HG02623 (cell line): ENCODE measurements at regions not wholly inside any gene's neighbourhood (a gene's known extent, or its start where the extent isn't known, plus 50 kb on each side); places are given as distances from the start of the nearest gene placed in this dataset.
"Not testable (repeated sequence)": the region's sequence is repeated elsewhere in the genome, so short reads cannot be mapped to it uniquely, and the experiment has no call there.

Source experiments
- ATAC-seq: cut with Tn5 transposase; IDR thresholded peaks from one replicate; pipeline ENCODE4 v1.9.1; 2021; ENCODE audit warnings: moderate library complexity; ENCODE audit not compliant: unreplicated experiment

GRCh38 chr12:69179786-69180185, 59.6 kb upstream of the CPSF6 start:
- ATAC-seq, result no peak

DNA sequence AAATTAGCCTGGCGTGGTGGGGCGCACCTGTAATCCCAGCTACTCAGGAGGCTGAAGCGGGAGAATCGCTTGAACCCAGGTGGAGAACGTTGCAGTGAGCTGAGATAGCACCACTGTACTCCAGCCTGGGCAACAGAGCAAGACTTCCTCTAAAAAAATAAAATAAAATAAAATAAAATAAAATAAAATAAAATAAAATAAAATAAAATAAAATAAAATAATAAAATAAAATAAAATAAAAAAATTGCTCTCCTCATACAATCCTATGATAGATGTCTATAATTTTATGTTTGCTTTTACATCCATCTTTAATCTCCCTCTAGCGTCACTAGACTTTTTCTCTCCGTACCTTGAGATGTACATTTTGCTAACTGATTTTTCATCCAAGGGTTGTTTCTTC, 51.8 kb upstream of the CPSF6 start:
- ATAC-seq, result not testable (repeated sequence)

- no peak for ATAC-seq
Measured at GRCh38 chr12:69189378-69189978, 49.9 kb upstream of the CPSF6 start.
